Heart left ventricle (tissue), 16 donors: ENCODE measurements at regions not wholly inside any gene's neighbourhood (a gene's known extent, or its start where the extent isn't known, plus 50 kb on each side); places are given as distances from the start of the nearest gene placed in this dataset.

ENCODE experiments used
- ATAC-seq, 4 donors: fragments of 200-7000 bp; cut with Tn5 transposase; one replicate each; pipeline ENCODE4 v1.9.1; 2020 to 2022; ENCODE audit warnings: moderate library complexity in 4 of 4, mild to moderate bottlenecking in 3 of 4, moderate number of reproducible peaks in 1 of 4
- DNase-seq, 5 donors: peaks; one replicate each; pipeline ENCODE4 v3.0.0-alpha.2; 2020
- H3K27ac ChIP-seq, 12 donors: fragments of 200-600 bp; sonication (generic) in 4 of 12; one replicate each; pipeline versions ENCODE4 v1.5.0 to v1.8.0; 2016 to 2022; ENCODE audit warnings: mild to moderate bottlenecking in 2 of 12
- H3K27me3 ChIP-seq, 9 donors: fragments of 200-600 bp; sonication (generic) in 2 of 9; one replicate each; pipeline versions ENCODE4 v1.5.1 to v1.8.0; 2016 to 2022; ENCODE audit warnings: mild to moderate bottlenecking in 3 of 9
- H3K36me3 ChIP-seq, 9 donors: fragments of 200-600 bp; sonication (generic) in 2 of 9; one replicate each; pipeline versions ENCODE4 v1.5.0 to v1.8.0; 2018 to 2022; ENCODE audit warnings: mild to moderate bottlenecking in 2 of 9
- H3K4me1 ChIP-seq, 12 donors: fragments of 200-600 bp; sonication (generic) in 4 of 12; one replicate each; pipeline versions ENCODE4 v1.5.0 to v1.8.0; 2016 to 2022; ENCODE audit warnings: mild to moderate bottlenecking in 3 of 12
- H3K4me3 ChIP-seq, 12 donors: fragments of 200-600 bp; sonication (generic) in 4 of 12; one replicate each; pipeline versions ENCODE4 v1.5.0 to v1.8.0; 2017 to 2022; ENCODE audit warnings: mild to moderate bottlenecking in 9 of 12, moderate library complexity in 4 of 12
- H3K9me3 ChIP-seq, 12 donors: fragments of 200-600 bp; sonication (generic) in 4 of 12; one replicate each; pipeline versions ENCODE4 v1.5.0 to v1.8.0; 2016 to 2022; ENCODE audit warnings: mild to moderate bottlenecking in 1 of 12
- CTCF ChIP-seq, 12 donors: fragments of 200-600 bp; sonication (generic) in 4 of 12; IDR thresholded peaks; one replicate each; pipeline versions ENCODE4 v1.5.0 to v1.8.0; 2018 to 2022; ENCODE audit warnings: antibody characterized with exemption in 12 of 12, mild to moderate bottlenecking in 5 of 12
- POLR2A ChIP-seq, 2 donors: fragments of 450-650 bp; IDR thresholded peaks; one replicate each; pipeline ENCODE4 v1.6.1; 2017; ENCODE audit warnings: antibody characterized with exemption in 2 of 2, mild to moderate bottlenecking in 2 of 2, moderate library complexity in 2 of 2
- WGBS, 4 donors: extraction: QIAGEN DNeasy Blood & Tissue Kit in 2 of 4; methylation state at CpG; one replicate each; pipeline versions ENCODE4 v1.1.5 to v1.1.7; 2013 to 2018; 5-methylcytosine and 5-hydroxymethylcytosine counted together
- intact Hi-C, 10 donors: fragments of 100-400 bp; cut with DNase I; formaldehyde crosslinking; loops; one replicate each; pipeline versions ENCODE4 v1.11.1 to v1.14.2; 2022
- donor health status: ischemic (EF 13 %, LVEDD 7.1; RV severe dilation, severe dysfunction).
- donor health status: healthy with polysubstance abuse.
- donor health status: DM: no; HTN: yes; CAD: no.
- donor health status: DM: no; HTN: no; CAD: no.
- donor health status: ischemic (EF 25% LVEDD 6.9; RV normal size, moderate dysfunction).
- donor health status: ischemic (EF 25% LVEDD 5.7; RV mildly dilated, moderate dysfunction).
- donor health status: healthy.
- donor health status: DM: yes; HTN: yes; CAD: no.
- donor health status: ischemic (EF 35%, LVEDD 5.7; RV mildly dilated, moderate dysfunction).
- donor health status: nonischemic (EF 11% LVEDD 7.7; RV severe dilation, severe dysfunction).
- donor health status: DM: yes; HTN: yes; CAD: no.
- donor health status: PGD.
- donor health status: ischemic (EF 29% LVEDD 5.4; RV normal size, mild dysfunction).
- donor health status: nonischemic (EF 23%, LVEDD 6.1; RV moderate dilation, normal function).

GRCh38 chr4:42330002-42330592 lies 67.2 kb upstream of the SHISA3 start:
- TF ChIP-seq POLR2A (IDR thresholded peaks at IDR 0.05) = no peak
- TF ChIP-seq CTCF (IDR thresholded peaks at IDR 0.05) = no peak
- WGBS, 4 donors = 76 to 83% (median 79%) methylated on average over 7 of the region's 7 CpGs
- Histone ChIP-seq H3K27me3 (no peaks in the 10 kb centered on the region), H3K4me3 (no peak overlapping the region), H3K27ac (no peak overlapping the region), H3K36me3 (no peaks in the 10 kb centered on the region), H3K9me3 (no peaks in the 10 kb centered on the region), H3K4me1 (peaks cover 0 to 8% (median 2%) of the 10 kb centered on the region in 12 donors)
- intact Hi-C loops = no loop called here
- ATAC-seq = no peak
- DNase-seq = no peak

- 93 to 96% (median 95%) methylated on average over 1 of the region's 1 CpG for whole genome bisulfite sequencing, 4 donors
- H3K27ac ChIP-seq = no peak overlapping the region
- H3K4me1 ChIP-seq = peaks cover 0 to 8% (median 2%) of the 10 kb centered on the region in 12 donors
- DNase-seq (no peak), ATAC-seq (no peak)
- intact Hi-C loops = no loop called here
- H3K4me3 ChIP-seq = no peak overlapping the region
- TF ChIP-seq CTCF (IDR thresholded peaks at IDR 0.05) = no peak
- no peak for TF ChIP-seq POLR2A (IDR thresholded peaks at IDR 0.05)
- H3K9me3 ChIP-seq = no peaks in the 10 kb centered on the region
- H3K27me3 ChIP-seq = no peaks in the 10 kb centered on the region
- no peaks in the 10 kb centered on the region for H3K36me3 ChIP-seq
Measured at GRCh38 chr4:42331040-42331439, 66.2 kb upstream of the SHISA3 start.

- 64 to 79% (median 74%) methylated on average over 6 of the region's 6 CpGs for WGBS, 4 donors
Measured at GRCh38 chr4:42331914-42332368, 65.3 kb upstream of the SHISA3 start.

More at GRCh38 chr4:42331914-42332368, 65.3 kb upstream of the SHISA3 start:
- ATAC-seq = peak; percentile 82 to 94 (median 90)
- intact Hi-C loops = no loop called here
- Histone ChIP-seq H3K27ac (peak overlapping the region in 6 of 12 donors; percentile 8 to 65 (median 32)), H3K27me3 (no peaks in the 10 kb centered on the region), H3K9me3 (no peaks in the 10 kb centered on the region), H3K4me3 (no peak overlapping the region), H3K4me1 (peaks cover 0 to 8% (median 2%) of the 10 kb centered on the region in 12 donors), H3K36me3 (no peaks in the 10 kb centered on the region)
- TF ChIP-seq CTCF (IDR thresholded peaks at IDR 0.05) (peak in 1 of 12 donors; percentile 8), POLR2A (IDR thresholded peaks at IDR 0.05) (no peak)
- peak in 3 of 5 donors; percentile 24 to 39 (median 34) for DNase-seq
